ENCODE measurements at regions not wholly inside any gene's neighbourhood (a gene's known extent, or its start where the extent isn't known, plus 50 kb on each side); places are given as distances from the start of the nearest gene placed in this dataset.

GRCh38 chr2:2472881-2473280 is 141.8 kb upstream of the MYT1L start:
- TF ChIP-seq CTCF (IDR thresholded peaks at IDR 0.05; ENCODE audit: insufficient read depth, low read depth, low read length, missing control alignments): no peak
- no peak for DNase-seq (ENCODE audit: low read depth)
- no peak overlapping the region for H3K4me3 ChIP-seq (ENCODE audit: low read depth, low read length)

GRCh38 chr2:2472044-2472443 is 141.0 kb upstream of the MYT1L start:
- no peak for DNase-seq (ENCODE audit: low read depth)
- no peak overlapping the region for H3K4me3 ChIP-seq (ENCODE audit: low read depth, low read length)
- TF ChIP-seq CTCF (IDR thresholded peaks at IDR 0.05; ENCODE audit: insufficient read depth, low read depth, low read length, missing control alignments): no peak

- TF ChIP-seq CTCF (IDR thresholded peaks at IDR 0.05; ENCODE audit: insufficient read depth, low read depth, low read length, missing control alignments): no peak
- no peak overlapping the region for H3K4me3 ChIP-seq (ENCODE audit: low read depth, low read length)
- no peak for DNase-seq (ENCODE audit: low read depth)
Measured at GRCh38 chr2:2466534-2466933, 135.5 kb upstream of the MYT1L start.

GRCh38 chr2:2464643-2465042 is 133.6 kb upstream of the MYT1L start:
- no peak overlapping the region for H3K4me3 ChIP-seq (ENCODE audit: low read depth, low read length)
- no peak for DNase-seq (ENCODE audit: low read depth)
- no peak for TF ChIP-seq CTCF (IDR thresholded peaks at IDR 0.05; ENCODE audit: insufficient read depth, low read depth, low read length, missing control alignments)

- H3K4me3 ChIP-seq (ENCODE audit: low read depth, low read length): no peak overlapping the region
- DNase-seq (ENCODE audit: low read depth): no peak
- TF ChIP-seq CTCF (IDR thresholded peaks at IDR 0.05; ENCODE audit: insufficient read depth, low read depth, low read length, missing control alignments): no peak
Measured at GRCh38 chr2:2464094-2464493, 133.0 kb upstream of the MYT1L start.

GRCh38 chr2:2456721-2457120 is 125.6 kb upstream of the MYT1L start:
- TF ChIP-seq CTCF (IDR thresholded peaks at IDR 0.05; ENCODE audit: insufficient read depth, low read depth, low read length, missing control alignments): no peak
- no peak for DNase-seq (ENCODE audit: low read depth)
- H3K4me3 ChIP-seq (ENCODE audit: low read depth, low read length): no peak overlapping the region

- H3K4me3 ChIP-seq (ENCODE audit: low read depth, low read length): no peak overlapping the region
- DNase-seq (ENCODE audit: low read depth): no peak
- no peak for TF ChIP-seq CTCF (IDR thresholded peaks at IDR 0.05; ENCODE audit: insufficient read depth, low read depth, low read length, missing control alignments)
Measured at GRCh38 chr2:2455151-2455550, 124.1 kb upstream of the MYT1L start.
